K562 (cell line): ENCODE measurements at regions not wholly inside any gene's neighbourhood (a gene's known extent, or its start where the extent isn't known, plus 50 kb on each side); places are given as distances from the start of the nearest gene placed in this dataset.

Experiments
- ATAC-seq: fragments of 200-7000 bp; cut with Tn5 transposase; 3 replicates; pipeline ENCODE4 v1.9.1; 2020; ENCODE audit warnings: moderate library complexity
- BruUV-seq: library from RNA; stranded (reverse); fragments of 400-500 nt; replicated peaks from 2 replicates; lab custom pipeline; 2021; lab: Mats Ljungman, UMichigan
- CTCF ChIA-PET: fragments of 300-600 bp; formaldehyde crosslinking; extraction: SDS; loops from one replicate; lab custom pipeline; 2021; ENCODE audit warnings: low intra/inter-chr PET ratio; lab: Yijun Ruan, JAX
- POLR2A ChIA-PET: fragments of 300-600, 350-650 bp; sonication (Branson Sonifier 250); formaldehyde crosslinking; extraction: SDS; loops from one replicate; lab custom pipeline; 2021; ENCODE audit warnings: antibody characterized with exemption, inconsistent platforms; lab: Yijun Ruan, JAX
- DNase-seq, 4 experiments: peaks; one replicate each; pipeline versions ENCODE4 v3.0.0 to v3.0.0-alpha.2; 2011 to 2018; ENCODE audit warnings: low spot score in 3 of 4, mixed read lengths in 3 of 4; ENCODE audit errors: extremely low read depth in 1 of 4
- FAIRE-seq: peaks from 2 replicates; lab custom pipeline; 2011; peaks lifted over from hg19 to GRCh38; lab: Jason Lieb, UNC
- H2AFZ ChIP-seq: 2 replicates; pipeline ENCODE4 v1.6.0; 2011; ENCODE audit warnings: low read depth, low read length, control low read depth, inconsistent platforms
- H3K27ac ChIP-seq: fragments of 200-600 bp; 3 replicates; pipeline ENCODE4 v1.8.0; 2011; ENCODE audit warnings: low read depth, mild to moderate bottlenecking, control low read depth, inconsistent platforms, low read length, moderate library complexity, mixed read lengths; ENCODE audit errors: extremely low read depth
- H3K27me3 ChIP-seq, 2 experiments: fragments of 300-600 bp in 1 of 2; 2 replicates in 1 of 2; 3 replicates in 1 of 2; pipeline versions ENCODE4 v1.6.0 to v1.8.0; 2011; ENCODE audit warnings: inconsistent platforms in 2 of 2, low read length in 2 of 2, mild to moderate bottlenecking in 1 of 2, mixed read lengths in 1 of 2, moderate library complexity in 1 of 2; ENCODE audit not compliant: control insufficient read depth in 2 of 2, insufficient read depth in 2 of 2
- H3K36me3 ChIP-seq: fragments of 300-600 bp; 3 replicates; pipeline ENCODE4 v1.8.0; 2011; ENCODE audit warnings: mild to moderate bottlenecking, low read length, inconsistent platforms; ENCODE audit not compliant: control insufficient read depth, insufficient read depth
- H3K4me1 ChIP-seq, 2 experiments: fragments of 200-600 bp in 1 of 2; replicated peaks in 1 of 2; 2 replicates in 1 of 2; 3 replicates in 1 of 2; pipeline versions ENCODE4 v1.5.1 to v1.8.0; 2011; ENCODE audit warnings: inconsistent platforms in 2 of 2, low read length in 2 of 2, mild to moderate bottlenecking in 1 of 2, mixed read lengths in 1 of 2, moderate library complexity in 1 of 2; ENCODE audit not compliant: control insufficient read depth in 2 of 2, insufficient read depth in 2 of 2
- H3K4me2 ChIP-seq: 2 replicates; pipeline ENCODE4 v1.6.1; 2011; ENCODE audit warnings: low read length, control low read depth, inconsistent platforms, mixed read lengths; ENCODE audit not compliant: insufficient read depth
- H3K4me3 ChIP-seq: fragments of 200-600 bp; sonication (generic), shearing (Covaris generic); 2 replicates; pipeline ENCODE4 v1.5.1; 2016; ENCODE audit warnings: control low read depth, inconsistent platforms
- H3K79me2 ChIP-seq: fragments of 200-600 bp; 3 replicates; pipeline ENCODE4 v1.8.0; 2011; ENCODE audit warnings: low read length, inconsistent platforms; ENCODE audit not compliant: control insufficient read depth, insufficient read depth
- H3K9ac ChIP-seq, 2 experiments: 2 replicates each; pipeline versions ENCODE4 v1.6.0 to v1.6.1; 2011; ENCODE audit warnings: low read depth in 2 of 2, low read length in 2 of 2, control low read depth in 1 of 2, inconsistent platforms in 1 of 2, mild to moderate bottlenecking in 1 of 2, mixed read lengths in 1 of 2; ENCODE audit not compliant: insufficient read depth in 1 of 2
- H3K9me1 ChIP-seq: one replicate; pipeline ENCODE4 v1.6.0; 2011; ENCODE audit warnings: inconsistent platforms, mild to moderate bottlenecking, low read length, moderate library complexity; ENCODE audit not compliant: control insufficient read depth, insufficient read depth
- H3K9me3 ChIP-seq: replicated peaks from 2 replicates; pipeline ENCODE4 v1.5.1; 2011; ENCODE audit warnings: low read depth, low read length, inconsistent platforms; ENCODE audit not compliant: control insufficient read depth, insufficient read depth
- H4K20me1 ChIP-seq: replicated peaks from 2 replicates; pipeline ENCODE4 v1.6.1; 2011; ENCODE audit warnings: low read length, inconsistent platforms, mixed read lengths; ENCODE audit not compliant: control insufficient read depth, insufficient read depth
- ATF3 ChIP-seq, 2 experiments: fragments of 450-650 bp in 1 of 2; sonication (generic) in 1 of 2; formaldehyde crosslinking in 1 of 2; IDR thresholded peaks in 1 of 2; conservative IDR thresholded peaks in 1 of 2; 2 replicates each; pipeline versions ENCODE4 v1.6.1 to v1.8.1; 2016 to 2023; ENCODE audit warnings: mild to moderate bottlenecking in 2 of 2, moderate library complexity in 2 of 2, inconsistent platforms in 1 of 2, missing genetic modification reagents in 1 of 2
- DEAF1 ChIP-seq: fragments of 450-650 bp; formaldehyde crosslinking; IDR thresholded peaks from 2 replicates; pipeline ENCODE4 v1.4.0; 2020; ENCODE audit warnings: mild to moderate bottlenecking, moderate library complexity
- FOXJ3 ChIP-seq: sonication (generic); formaldehyde crosslinking; IDR thresholded peaks from 2 replicates; pipeline ENCODE4 v1.4.0; 2020; ENCODE audit warnings: mild to moderate bottlenecking, missing genetic modification reagents
- GATAD2A ChIP-seq: fragments of 450-650 bp; IDR thresholded peaks from 2 replicates; pipeline ENCODE4 v1.6.1; 2017
- HDGF ChIP-seq: fragments of 450-650 bp; IDR thresholded peaks from 2 replicates; pipeline ENCODE4 v1.6.1; 2016
- MCM7 ChIP-seq, 2 experiments: fragments of 450-650 bp; IDR thresholded peaks; 2 replicates each; pipeline ENCODE4 v1.6.1; 2016 to 2018
- MIER1 ChIP-seq: fragments of 450-650 bp; IDR thresholded peaks from 2 replicates; pipeline ENCODE4 v1.6.1; 2016; ENCODE audit warnings: antibody characterized with exemption, mild to moderate bottlenecking, low read depth
- PHB ChIP-seq: fragments of 250-450 bp; sonication (Bioruptor Pico); IDR thresholded peaks from 2 replicates; pipeline ENCODE4 v1.5.0; 2021
- PRDM10 ChIP-seq: fragments of 450-650 bp; IDR thresholded peaks from 2 replicates; pipeline ENCODE4 v1.6.1; 2018; ENCODE audit not compliant: partially characterized antibody
- TBL1XR1 ChIP-seq, 2 experiments: IDR thresholded peaks; 2 replicates each; pipeline ENCODE4 v1.6.1; 2012; ENCODE audit warnings: improper control_type of control experiment in 2 of 2, low read length in 2 of 2, mild to moderate bottlenecking in 1 of 2
- ZFP1 ChIP-seq: fragments of 450-650 bp; formaldehyde crosslinking; IDR thresholded peaks from 2 replicates; pipeline ENCODE4 v1.4.0; 2020; ENCODE audit warnings: mild to moderate bottlenecking, mixed read lengths
- ZNF766 ChIP-seq: fragments of 200-800 bp; sonication (Bioruptor generic); conservative IDR thresholded peaks from 2 replicates; pipeline ENCODE4 v1.6.1; 2016; ENCODE audit warnings: missing genetic modification characterization, missing compliant biosample characterization
- ZNF785 ChIP-seq: fragments of 250-450 bp; sonication (Bioruptor Pico); IDR thresholded peaks from 2 replicates; pipeline ENCODE4 v1.4.0; 2020; ENCODE audit warnings: mild to moderate bottlenecking
- WGBS: fragments of 100-300 bp; shearing (Covaris generic); methylation state at CpG from one replicate; pipeline ENCODE4 v1.1.6; 2016; ENCODE audit warnings: low coverage, mixed read lengths; ENCODE audit not compliant: insufficient coverage; ENCODE audit errors: missing lambda C conversion rate; 5-methylcytosine and 5-hydroxymethylcytosine counted together
- in situ Hi-C: fragments of 300-500 bp; cut with MboI; formaldehyde crosslinking; loops from 4 replicates; pipeline ENCODE4 v1.15.0; 2018; ENCODE audit warnings: inconsistent platforms, mixed read lengths
- intact Hi-C: fragments of 100-400 bp; cut with micrococcal nuclease; formaldehyde crosslinking; loops from 2 replicates; pipeline ENCODE4 v1.14.2; 2022

- H3K27ac ChIP-seq = no peak overlapping the region
- no peaks in the 10 kb centered on the region for H3K4me1 ChIP-seq
- DNase-seq = no peak
- ATAC-seq = no peak
- ChIA-PET CTCF (no interaction called here), POLR2A (no interaction called here)
- H3K9me1 ChIP-seq = no peaks in the 10 kb centered on the region
- no TSS peak for BruUV-seq
- no peak overlapping the region for H3K4me2 ChIP-seq
- in situ Hi-C loops (loop anchor here (25.0 kb wide), 1 partner anchor 1041 kb away; no protein-coding TSS in a partner anchor), intact Hi-C loops (no loop called here)
- H3K9me3 ChIP-seq = no peaks in the 10 kb centered on the region; the same call in 1 of the 2 replicates
- no peak overlapping the region for H3K4me3 ChIP-seq
- no peak overlapping the region for H3K9ac ChIP-seq
- H3K36me3 ChIP-seq = no peaks in the 10 kb centered on the region
- H3K79me2 ChIP-seq = no peaks in the 10 kb centered on the region
- WGBS = 0% methylated on average over 2 of the region's 2 CpGs
- no peaks in the 10 kb centered on the region for H4K20me1 ChIP-seq
- H3K27me3 ChIP-seq = no peaks in the 10 kb centered on the region
- no peak overlapping the region for H2AFZ ChIP-seq
- no peak for FAIRE-seq
- TF ChIP-seq MIER1 (no peak), DEAF1 (CRISPR knock-in tag) (no peak), ZNF785 (CRISPR knock-in tag) (no peak), PRDM10 (no peak), PHB (CRISPR knock-in tag) (no peak), ZNF766 (CRISPR knock-in tag) (no peak), MCM7 (IDR thresholded peaks at IDR 0.05) (no peak), HDGF (no peak), TBL1XR1 (IDR thresholded peaks at IDR 0.05; ENCODE audit: low read length in 2 of 2) (no peak), GATAD2A (no peak), ZFP1 (CRISPR knock-in tag) (no peak), ATF3 (IDR thresholded peaks at IDR 0.05) (no peak), ATF3 (CRISPR knock-in tag; conservative IDR thresholded peaks at IDR 0.05) (no peak), FOXJ3 (no peak)
- TF ChIP-seq, all 486 proteins: peak for 0
Observed at GRCh38 chr10:8902926-8903325, 848.4 kb downstream of the GATA3 start.
